ENCODE measurements at regions not wholly inside any gene's neighbourhood (a gene's known extent, or its start where the extent isn't known, plus 50 kb on each side); places are given as distances from the start of the nearest gene placed in this dataset.

DNA sequence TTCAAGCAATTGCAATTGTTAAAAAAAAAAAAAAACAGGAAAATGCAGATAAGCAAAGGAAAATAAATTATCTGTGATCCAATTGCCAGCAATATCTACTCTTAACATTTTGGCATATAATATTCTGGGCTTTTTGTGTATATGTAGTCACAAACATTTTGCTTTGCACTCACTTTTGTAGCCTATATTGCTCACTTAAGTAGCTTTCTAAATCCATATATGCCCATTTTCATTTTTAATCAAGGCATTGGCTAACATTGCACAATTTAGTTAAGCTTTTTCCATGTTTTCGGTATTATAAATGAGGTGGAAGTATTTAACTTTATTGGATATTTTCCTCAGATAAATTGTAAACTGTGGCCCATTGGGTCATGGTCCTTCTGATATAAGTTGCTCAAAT is 466.3 kb upstream of the ATP2B1 start:
- TF ChIP-seq, protein P1, sequence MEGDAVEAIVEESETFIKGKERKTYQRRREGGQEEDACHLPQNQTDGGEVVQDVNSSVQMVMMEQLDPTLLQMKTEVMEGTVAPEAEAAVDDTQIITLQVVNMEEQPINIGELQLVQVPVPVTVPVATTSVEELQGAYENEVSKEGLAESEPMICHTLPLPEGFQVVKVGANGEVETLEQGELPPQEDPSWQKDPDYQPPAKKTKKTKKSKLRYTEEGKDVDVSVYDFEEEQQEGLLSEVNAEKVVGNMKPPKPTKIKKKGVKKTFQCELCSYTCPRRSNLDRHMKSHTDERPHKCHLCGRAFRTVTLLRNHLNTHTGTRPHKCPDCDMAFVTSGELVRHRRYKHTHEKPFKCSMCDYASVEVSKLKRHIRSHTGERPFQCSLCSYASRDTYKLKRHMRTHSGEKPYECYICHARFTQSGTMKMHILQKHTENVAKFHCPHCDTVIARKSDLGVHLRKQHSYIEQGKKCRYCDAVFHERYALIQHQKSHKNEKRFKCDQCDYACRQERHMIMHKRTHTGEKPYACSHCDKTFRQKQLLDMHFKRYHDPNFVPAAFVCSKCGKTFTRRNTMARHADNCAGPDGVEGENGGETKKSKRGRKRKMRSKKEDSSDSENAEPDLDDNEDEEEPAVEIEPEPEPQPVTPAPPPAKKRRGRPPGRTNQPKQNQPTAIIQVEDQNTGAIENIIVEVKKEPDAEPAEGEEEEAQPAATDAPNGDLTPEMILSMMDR (IDR thresholded peaks at IDR 0.05 in 8 of 11, conservative IDR thresholded peaks at IDR 0.05 in 3 of 11) = no peak
- TF ChIP-seq POLR2A (IDR thresholded peaks at IDR 0.05) = no peak
- no peak for TF ChIP-seq POLR2AphosphoS5 (IDR thresholded peaks at IDR 0.05)

All from spleen (tissue), 7 donors.